GM12878 (cell line): ENCODE measurements at regions not wholly inside any gene's neighbourhood (a gene's known extent, or its start where the extent isn't known, plus 50 kb on each side); places are given as distances from the start of the nearest gene placed in this dataset.

Experiments used
- CUX1 ChIP-seq: IDR thresholded peaks from 2 replicates; pipeline ENCODE4 v1.6.1; 2012; ENCODE audit warnings: improper control_type of control experiment, low read depth, low read length; ENCODE audit not compliant: insufficient replicate concordance
- E4F1 ChIP-seq: fragments of 450-650 bp; IDR thresholded peaks from 2 replicates; pipeline ENCODE4 v1.6.1; 2018; ENCODE audit warnings: borderline replicate concordance, mild to moderate bottlenecking; ENCODE audit not compliant: partially characterized antibody
- GATAD2B ChIP-seq: fragments of 450-650 bp; conservative IDR thresholded peaks from 2 replicates; pipeline ENCODE4 v1.6.1; 2017; ENCODE audit warnings: low read depth, mild to moderate bottlenecking, moderate library complexity
- NR2C1 ChIP-seq: fragments of 450-650 bp; IDR thresholded peaks from 2 replicates; pipeline ENCODE4 v1.6.1; 2017; ENCODE audit warnings: antibody characterized with exemption, mild to moderate bottlenecking, moderate library complexity
- RELA ChIP-seq: fragments of 450-650 bp; IDR thresholded peaks from 2 replicates; pipeline ENCODE4 v1.8.0; 2014; ENCODE audit warnings: borderline replicate concordance; ENCODE audit not compliant: partially characterized antibody
- ZBED1 ChIP-seq: IDR thresholded peaks from 2 replicates; pipeline ENCODE4 v1.6.1; 2016; ENCODE audit warnings: borderline replicate concordance
- ZNF274 ChIP-seq: IDR thresholded peaks from one replicate; pipeline ENCODE4 v1.8.0; 2011; ENCODE audit not compliant: insufficient read length, insufficient read depth

GRCh38 chr1:185559684-185560331, 174.4 kb upstream of the HMCN1 start (continued):
- TF ChIP-seq E4F1, result no peak
- no peak for TF ChIP-seq CUX1
- TF ChIP-seq ZBED1, result no peak
- no peak for TF ChIP-seq RELA
- no peak for TF ChIP-seq NR2C1
- no peak for TF ChIP-seq GATAD2B
- TF ChIP-seq ZNF274, result no peak
- TF ChIP-seq, all 136 proteins: peak for 29
